ENCODE measurements at regions not wholly inside any gene's neighbourhood (a gene's known extent, or its start where the extent isn't known, plus 50 kb on each side); places are given as distances from the start of the nearest gene placed in this dataset.

DNA sequence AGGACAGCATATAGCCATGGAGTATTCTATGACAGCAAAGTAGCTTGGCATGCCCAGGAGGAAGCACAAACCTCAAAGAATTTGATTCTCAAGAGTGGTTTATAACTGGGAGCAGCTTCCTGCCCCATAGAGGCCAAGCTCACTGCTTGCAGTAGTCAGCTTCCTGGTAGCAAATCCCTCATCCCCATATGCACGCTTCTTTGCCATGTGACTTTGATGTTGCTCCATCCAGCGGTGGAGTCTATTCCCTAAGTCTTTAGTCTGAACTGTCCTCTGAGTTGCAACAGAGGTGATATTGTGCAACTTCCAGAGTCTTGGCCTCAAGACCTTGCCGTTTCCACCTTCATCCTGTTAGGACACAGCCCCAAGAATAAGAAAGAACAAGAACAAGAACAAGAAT is 996.8 kb upstream of the TMEM132C start:
- WGBS, result 62% methylated on average over 3 of the region's 3 CpGs
- no peak for TF ChIP-seq EP300 (IDR thresholded peaks at IDR 0.05)
- TF ChIP-seq POLR2AphosphoS5 (IDR thresholded peaks at IDR 0.05), result peak in 1 of 2 donors; percentile 8
- TF ChIP-seq POLR2A (IDR thresholded peaks at IDR 0.05; ENCODE audit: low read depth), result no peak
- TF ChIP-seq, protein P1, sequence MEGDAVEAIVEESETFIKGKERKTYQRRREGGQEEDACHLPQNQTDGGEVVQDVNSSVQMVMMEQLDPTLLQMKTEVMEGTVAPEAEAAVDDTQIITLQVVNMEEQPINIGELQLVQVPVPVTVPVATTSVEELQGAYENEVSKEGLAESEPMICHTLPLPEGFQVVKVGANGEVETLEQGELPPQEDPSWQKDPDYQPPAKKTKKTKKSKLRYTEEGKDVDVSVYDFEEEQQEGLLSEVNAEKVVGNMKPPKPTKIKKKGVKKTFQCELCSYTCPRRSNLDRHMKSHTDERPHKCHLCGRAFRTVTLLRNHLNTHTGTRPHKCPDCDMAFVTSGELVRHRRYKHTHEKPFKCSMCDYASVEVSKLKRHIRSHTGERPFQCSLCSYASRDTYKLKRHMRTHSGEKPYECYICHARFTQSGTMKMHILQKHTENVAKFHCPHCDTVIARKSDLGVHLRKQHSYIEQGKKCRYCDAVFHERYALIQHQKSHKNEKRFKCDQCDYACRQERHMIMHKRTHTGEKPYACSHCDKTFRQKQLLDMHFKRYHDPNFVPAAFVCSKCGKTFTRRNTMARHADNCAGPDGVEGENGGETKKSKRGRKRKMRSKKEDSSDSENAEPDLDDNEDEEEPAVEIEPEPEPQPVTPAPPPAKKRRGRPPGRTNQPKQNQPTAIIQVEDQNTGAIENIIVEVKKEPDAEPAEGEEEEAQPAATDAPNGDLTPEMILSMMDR (IDR thresholded peaks at IDR 0.05), result no peak
- H3K27ac ChIP-seq (replicated peaks in 1 of 4), result no peak overlapping the region
- H3K4me3 ChIP-seq, result no peak overlapping the region
- H3K36me3 ChIP-seq, result no peaks in the 10 kb centered on the region
- peak; percentile 77 for DNase-seq (ENCODE audit: extremely low spot score)
- H3K9me3 ChIP-seq, result no peaks in the 10 kb centered on the region
- peaks cover 0 to 5% (median 0%) of the 10 kb centered on the region in 4 donors for H3K27me3 ChIP-seq
- no peaks in the 10 kb centered on the region for H3K4me1 ChIP-seq
- intact Hi-C loops (cut with DNase I), result no loop called here

DNA sequence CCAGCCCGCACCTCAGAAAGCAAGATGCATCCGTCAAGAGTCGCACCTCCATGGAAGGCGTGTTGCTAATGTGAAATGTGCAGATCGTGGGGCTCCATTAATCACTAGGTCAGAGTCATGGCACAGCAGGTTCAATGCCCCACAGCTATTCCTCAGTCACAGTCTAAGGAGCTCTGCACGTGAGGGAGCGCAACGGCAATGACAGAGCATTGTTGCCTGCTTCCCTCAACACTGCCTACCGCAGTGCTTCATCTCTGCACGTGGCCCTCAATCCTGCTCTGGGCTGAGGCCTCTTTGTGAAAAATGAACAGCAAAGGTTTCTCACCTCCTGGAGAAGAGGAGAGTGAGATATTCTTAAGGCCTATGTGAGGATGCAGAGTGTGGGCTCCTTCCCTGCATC is 995.2 kb upstream of the TMEM132C start:
- peak; percentile 50 for DNase-seq (ENCODE audit: extremely low spot score)
- intact Hi-C loops (cut with DNase I), result no loop called here
- Histone ChIP-seq H3K9me3 (no peaks in the 10 kb centered on the region), H3K4me1 (no peaks in the 10 kb centered on the region), H3K27ac (replicated peaks in 1 of 4) (no peak overlapping the region), H3K36me3 (no peaks in the 10 kb centered on the region), H3K27me3 (peaks cover 0 to 9% (median 0%) of the 10 kb centered on the region in 4 donors), H3K4me3 (no peak overlapping the region)
- no peak for TF ChIP-seq POLR2AphosphoS5 (IDR thresholded peaks at IDR 0.05)
- TF ChIP-seq POLR2A (IDR thresholded peaks at IDR 0.05; ENCODE audit: low read depth), result no peak
- TF ChIP-seq, protein P1 (IDR thresholded peaks at IDR 0.05), result no peak
- no peak for TF ChIP-seq EP300 (IDR thresholded peaks at IDR 0.05)
- WGBS, result 86% methylated on average over 10 of the region's 10 CpGs

DNA sequence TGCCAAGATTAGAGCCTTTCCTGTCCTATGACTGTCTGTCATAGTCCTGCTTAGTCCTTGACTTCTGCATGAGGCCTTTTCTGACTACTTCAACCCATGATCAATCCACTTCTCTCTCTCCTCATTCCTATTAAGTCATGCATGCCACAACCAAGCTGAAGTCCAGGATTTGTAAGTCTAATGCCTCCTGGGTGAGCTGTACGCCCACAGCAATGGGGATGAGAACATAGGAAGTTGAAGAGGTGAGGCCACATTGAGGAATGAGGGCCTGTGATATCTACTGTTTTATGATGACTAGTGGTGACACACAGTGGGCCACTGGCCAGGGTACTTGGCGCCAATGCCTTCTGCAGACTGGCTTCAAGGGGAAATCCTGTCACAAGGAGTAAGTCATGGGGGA is 994.1 kb upstream of the TMEM132C start:
- Histone ChIP-seq H3K4me3 (no peak overlapping the region), H3K36me3 (no peaks in the 10 kb centered on the region), H3K27me3 (peaks cover 0 to 11% (median 0%) of the 10 kb centered on the region in 4 donors), H3K4me1 (no peaks in the 10 kb centered on the region), H3K27ac (replicated peaks in 1 of 4) (no peak overlapping the region), H3K9me3 (no peaks in the 10 kb centered on the region)
- TF ChIP-seq POLR2A (IDR thresholded peaks at IDR 0.05; ENCODE audit: low read depth) (no peak), POLR2AphosphoS5 (IDR thresholded peaks at IDR 0.05) (no peak), EP300 (IDR thresholded peaks at IDR 0.05) (no peak)
- TF ChIP-seq, protein P1 (IDR thresholded peaks at IDR 0.05), result no peak
- intact Hi-C loops (cut with DNase I), result no loop called here
- 88% methylated on average over 2 of the region's 2 CpGs for WGBS
- peak; percentile 79 for DNase-seq (ENCODE audit: extremely low spot score)

DNA sequence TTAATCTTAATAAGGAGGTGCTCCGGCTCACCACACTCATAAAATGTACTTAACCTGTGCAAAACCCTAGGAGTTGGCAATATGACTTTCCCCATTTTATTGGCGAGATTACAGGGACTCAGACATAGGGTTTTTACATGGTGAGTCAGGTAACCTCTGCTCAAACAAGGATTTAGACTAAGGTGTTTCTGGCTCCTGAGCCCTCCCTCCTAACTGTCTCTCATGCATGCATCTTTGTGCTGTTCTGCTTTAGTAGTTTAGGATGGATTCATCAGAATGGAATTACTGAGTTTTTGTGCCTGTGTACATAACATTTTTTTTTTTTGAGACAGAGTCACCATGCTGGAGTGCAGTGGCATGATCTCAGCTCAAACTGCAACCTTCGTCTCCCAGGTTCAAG is 993.3 kb upstream of the TMEM132C start:
- intact Hi-C loops (cut with DNase I), result no loop called here
- DNase-seq (ENCODE audit: extremely low spot score), result no peak
- 87% methylated on average over 3 of the region's 3 CpGs for WGBS

More for the DNA sequence above, 993.3 kb upstream of the TMEM132C start:
- H3K9me3 ChIP-seq, result no peaks in the 10 kb centered on the region
- no peak overlapping the region for H3K4me3 ChIP-seq
- H3K27me3 ChIP-seq, result peaks cover 0 to 17% (median 0%) of the 10 kb centered on the region in 4 donors
- H3K36me3 ChIP-seq, result no peaks in the 10 kb centered on the region
- no peak for TF ChIP-seq POLR2A (IDR thresholded peaks at IDR 0.05; ENCODE audit: low read depth)
- TF ChIP-seq, protein P1 (IDR thresholded peaks at IDR 0.05), result no peak
- TF ChIP-seq POLR2AphosphoS5 (IDR thresholded peaks at IDR 0.05), result no peak
- no peak for TF ChIP-seq EP300 (IDR thresholded peaks at IDR 0.05)
- H3K4me1 ChIP-seq, result no peaks in the 10 kb centered on the region
- H3K27ac ChIP-seq (replicated peaks in 1 of 4), result no peak overlapping the region
